Panc1 (cell line): ENCODE measurements at regions not wholly inside any gene's neighbourhood (a gene's known extent, or its start where the extent isn't known, plus 50 kb on each side); places are given as distances from the start of the nearest gene placed in this dataset.

Experiments used
- POLR2AphosphoS5 ChIP-seq: IDR thresholded peaks from 2 replicates; pipeline ENCODE4 v1.6.1; 2012; ENCODE audit warnings: mild to moderate bottlenecking, low read depth, low read length, moderate library complexity
- TF ChIP-seq, protein P1 (sequence below): fragments of 450-650 bp; IDR thresholded peaks from 2 replicates; pipeline ENCODE4 v1.5.1; 2017; ENCODE audit warnings: mild to moderate bottlenecking

DNA sequence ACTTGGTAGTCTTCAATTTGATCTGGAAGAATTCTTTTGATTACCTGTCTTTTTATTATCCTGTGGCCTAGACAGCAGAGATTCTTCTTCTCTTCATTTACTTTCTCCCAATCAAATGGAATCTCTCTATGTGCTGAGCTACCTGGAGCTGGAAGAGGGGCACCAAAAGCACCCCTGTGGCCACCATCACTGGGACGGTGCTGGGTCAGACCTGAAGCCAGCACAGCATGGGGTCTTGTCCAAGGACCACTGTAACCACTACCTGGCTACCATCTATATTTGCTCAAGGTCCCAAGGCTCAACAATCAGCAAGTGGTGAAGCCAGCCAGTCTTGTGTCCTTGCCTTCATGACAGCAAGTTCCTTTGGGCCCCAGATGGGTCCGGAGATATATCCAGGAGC is 186.6 kb downstream of the JRKL start:
- TF ChIP-seq, protein P1, sequence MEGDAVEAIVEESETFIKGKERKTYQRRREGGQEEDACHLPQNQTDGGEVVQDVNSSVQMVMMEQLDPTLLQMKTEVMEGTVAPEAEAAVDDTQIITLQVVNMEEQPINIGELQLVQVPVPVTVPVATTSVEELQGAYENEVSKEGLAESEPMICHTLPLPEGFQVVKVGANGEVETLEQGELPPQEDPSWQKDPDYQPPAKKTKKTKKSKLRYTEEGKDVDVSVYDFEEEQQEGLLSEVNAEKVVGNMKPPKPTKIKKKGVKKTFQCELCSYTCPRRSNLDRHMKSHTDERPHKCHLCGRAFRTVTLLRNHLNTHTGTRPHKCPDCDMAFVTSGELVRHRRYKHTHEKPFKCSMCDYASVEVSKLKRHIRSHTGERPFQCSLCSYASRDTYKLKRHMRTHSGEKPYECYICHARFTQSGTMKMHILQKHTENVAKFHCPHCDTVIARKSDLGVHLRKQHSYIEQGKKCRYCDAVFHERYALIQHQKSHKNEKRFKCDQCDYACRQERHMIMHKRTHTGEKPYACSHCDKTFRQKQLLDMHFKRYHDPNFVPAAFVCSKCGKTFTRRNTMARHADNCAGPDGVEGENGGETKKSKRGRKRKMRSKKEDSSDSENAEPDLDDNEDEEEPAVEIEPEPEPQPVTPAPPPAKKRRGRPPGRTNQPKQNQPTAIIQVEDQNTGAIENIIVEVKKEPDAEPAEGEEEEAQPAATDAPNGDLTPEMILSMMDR: no peak
- TF ChIP-seq POLR2AphosphoS5: no peak
